ENCODE measurements at regions not wholly inside any gene's neighbourhood (a gene's known extent, or its start where the extent isn't known, plus 50 kb on each side); places are given as distances from the start of the nearest gene placed in this dataset.

DNA sequence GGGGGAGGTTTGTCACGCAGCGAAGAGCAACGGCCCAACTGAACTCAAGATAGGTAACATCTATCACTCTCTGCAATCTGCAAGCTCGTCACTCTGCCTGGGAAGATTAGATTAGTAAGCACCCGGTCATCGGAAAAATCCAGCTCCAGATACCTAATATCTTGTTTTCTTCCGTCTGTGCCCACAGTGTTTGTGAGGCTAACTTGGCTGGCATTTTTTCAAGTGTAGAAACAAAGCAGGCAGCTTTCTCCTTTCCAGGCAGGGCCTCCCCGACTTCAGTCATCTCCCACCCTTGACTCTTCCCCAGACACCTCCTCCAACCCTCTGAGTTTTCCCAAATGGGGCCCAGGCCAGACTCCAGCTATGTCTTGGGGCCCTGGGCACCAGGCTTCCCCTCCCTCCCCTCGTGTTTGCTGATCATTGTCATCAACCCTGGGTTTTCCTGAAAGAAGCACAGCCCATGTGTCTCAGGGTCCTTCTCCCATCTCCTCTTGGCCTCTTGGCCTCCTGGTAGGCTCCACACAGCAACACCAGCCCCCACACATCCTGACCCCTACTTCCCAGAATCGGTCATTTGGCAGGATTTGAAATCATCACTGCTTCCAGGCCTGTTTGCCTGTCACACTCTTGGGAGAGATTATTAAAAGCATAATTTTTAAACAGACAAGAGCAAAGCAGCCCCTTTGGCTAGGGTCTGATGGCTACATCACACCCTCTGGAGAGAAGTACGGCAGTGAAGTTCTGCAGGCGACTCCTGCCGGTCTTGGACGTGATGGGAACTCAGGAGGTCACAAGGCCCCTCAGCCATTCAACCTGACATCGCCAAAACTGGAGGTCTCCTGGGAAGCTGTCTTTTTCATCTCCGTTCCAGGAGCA, 144.9 kb upstream of the ID2 start:
- Histone ChIP-seq H3K27me3 (ENCODE audit: control insufficient read depth, insufficient read depth, low read length) (no peaks in the 10 kb centered on the region), H3K9ac (ENCODE audit: low read depth, low read length) (no peak overlapping the region), H3K4me1 (ENCODE audit: control insufficient read depth, insufficient read depth, low read length) (no peaks in the 10 kb centered on the region), H3K36me3 (ENCODE audit: control insufficient read depth, insufficient read depth, low read length) (no peaks in the 10 kb centered on the region), H3K9me3 (ENCODE audit: control insufficient read depth, insufficient read depth, low read length) (no peaks in the 10 kb centered on the region), H3K4me3 (ENCODE audit: low read depth, low read length) (no peak overlapping the region)

DNA sequence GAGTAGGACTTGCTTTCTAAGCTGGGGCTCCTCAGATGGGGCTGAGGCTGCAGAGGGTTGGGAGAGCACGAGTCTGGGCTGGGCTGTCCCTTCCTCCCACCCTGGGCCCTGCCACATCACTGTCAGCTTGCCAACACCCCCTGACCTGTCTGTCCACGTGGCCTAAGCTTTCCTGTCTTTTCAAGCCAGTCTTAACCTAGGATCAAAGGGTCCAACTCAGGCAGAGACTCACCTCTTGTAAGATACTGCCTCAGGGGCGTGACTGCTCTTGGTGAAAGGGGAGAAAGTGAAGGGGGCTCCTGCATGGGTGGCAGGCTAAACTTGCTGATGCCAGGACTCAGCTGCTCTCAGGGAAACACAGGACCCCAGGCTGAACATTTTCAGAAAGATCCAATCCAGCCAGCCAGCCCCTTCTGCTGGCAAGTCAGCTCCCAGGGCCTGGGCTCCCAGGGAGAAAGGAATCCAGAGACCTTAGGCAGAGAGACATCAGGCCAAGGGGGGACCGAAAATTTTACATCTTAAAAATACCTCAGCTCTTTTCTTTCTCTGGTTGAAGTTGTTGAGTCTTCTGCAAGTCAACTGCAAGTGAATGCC, 144.2 kb upstream of the ID2 start:
- Histone ChIP-seq H3K9ac (ENCODE audit: low read depth, low read length) (no peak overlapping the region), H3K27me3 (ENCODE audit: control insufficient read depth, insufficient read depth, low read length) (no peaks in the 10 kb centered on the region), H3K9me3 (ENCODE audit: control insufficient read depth, insufficient read depth, low read length) (no peaks in the 10 kb centered on the region), H3K4me1 (ENCODE audit: control insufficient read depth, insufficient read depth, low read length) (no peaks in the 10 kb centered on the region), H3K4me3 (ENCODE audit: low read depth, low read length) (no peak overlapping the region), H3K36me3 (ENCODE audit: control insufficient read depth, insufficient read depth, low read length) (no peaks in the 10 kb centered on the region)

DNA sequence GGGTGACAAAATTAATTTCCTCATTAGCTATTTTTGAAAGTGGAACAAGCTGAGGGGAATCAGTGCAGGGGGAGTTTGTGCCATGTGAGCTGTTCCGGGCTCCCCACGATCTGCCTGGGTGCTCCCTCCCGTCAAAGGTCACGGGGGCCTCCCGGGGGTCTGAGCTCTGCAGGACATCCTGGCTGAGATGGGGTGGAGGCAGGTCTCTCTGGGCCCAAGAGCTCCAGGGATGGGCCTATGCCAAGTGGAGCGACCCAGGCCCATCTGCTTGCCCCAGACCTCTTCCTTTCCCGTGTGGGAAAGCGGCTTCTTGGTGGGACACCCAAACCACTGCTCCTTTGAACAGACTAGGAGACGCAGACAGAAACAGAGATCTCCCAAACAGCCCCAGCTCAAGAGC, 143.3 kb upstream of the ID2 start:
- Histone ChIP-seq H3K27me3 (ENCODE audit: control insufficient read depth, insufficient read depth, low read length) (no peaks in the 10 kb centered on the region), H3K4me1 (ENCODE audit: control insufficient read depth, insufficient read depth, low read length) (no peaks in the 10 kb centered on the region), H3K4me3 (ENCODE audit: low read depth, low read length) (no peak overlapping the region), H3K9ac (ENCODE audit: low read depth, low read length) (no peak overlapping the region), H3K9me3 (ENCODE audit: control insufficient read depth, insufficient read depth, low read length) (no peaks in the 10 kb centered on the region), H3K36me3 (ENCODE audit: control insufficient read depth, insufficient read depth, low read length) (no peaks in the 10 kb centered on the region)

DNA sequence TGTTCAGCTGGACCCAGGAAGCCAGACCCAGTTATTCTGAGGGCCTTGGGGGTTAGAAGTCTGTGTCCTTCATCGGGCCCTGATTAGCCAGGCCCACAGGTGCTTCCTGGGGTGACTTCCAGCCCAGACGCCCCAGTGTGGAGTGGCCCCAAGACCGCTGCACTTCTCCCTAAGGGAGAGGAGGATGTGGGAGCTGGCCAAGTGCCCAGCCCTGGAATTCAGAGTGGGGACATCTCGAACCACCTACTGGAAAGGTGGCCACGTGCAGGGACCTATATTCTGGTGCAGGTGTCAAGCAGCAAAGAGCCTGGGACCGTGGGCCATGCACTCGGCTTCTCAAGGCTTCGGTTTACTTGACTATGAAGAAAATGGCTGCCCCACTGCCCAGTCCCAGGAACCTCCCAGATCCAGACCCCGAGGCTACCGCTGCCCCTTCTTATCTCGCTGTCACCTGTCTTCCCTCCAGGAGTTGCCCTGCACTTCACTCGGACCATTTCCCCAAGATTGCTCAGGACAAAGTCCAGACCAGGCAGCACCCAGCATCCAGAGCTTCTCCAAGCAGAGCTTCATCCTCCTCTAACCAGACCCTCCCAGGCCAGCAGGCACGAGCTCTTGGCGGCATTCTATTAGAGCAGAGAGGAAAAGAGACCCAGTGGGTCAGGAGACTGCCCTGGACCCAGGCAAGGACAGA, 142.8 kb upstream of the ID2 start:
- Histone ChIP-seq H3K36me3 (ENCODE audit: control insufficient read depth, insufficient read depth, low read length) (no peaks in the 10 kb centered on the region), H3K9me3 (ENCODE audit: control insufficient read depth, insufficient read depth, low read length) (no peaks in the 10 kb centered on the region), H3K4me1 (ENCODE audit: control insufficient read depth, insufficient read depth, low read length) (no peaks in the 10 kb centered on the region), H3K27me3 (ENCODE audit: control insufficient read depth, insufficient read depth, low read length) (no peaks in the 10 kb centered on the region), H3K4me3 (ENCODE audit: low read depth, low read length) (no peak overlapping the region), H3K9ac (ENCODE audit: low read depth, low read length) (no peak overlapping the region)

DNA sequence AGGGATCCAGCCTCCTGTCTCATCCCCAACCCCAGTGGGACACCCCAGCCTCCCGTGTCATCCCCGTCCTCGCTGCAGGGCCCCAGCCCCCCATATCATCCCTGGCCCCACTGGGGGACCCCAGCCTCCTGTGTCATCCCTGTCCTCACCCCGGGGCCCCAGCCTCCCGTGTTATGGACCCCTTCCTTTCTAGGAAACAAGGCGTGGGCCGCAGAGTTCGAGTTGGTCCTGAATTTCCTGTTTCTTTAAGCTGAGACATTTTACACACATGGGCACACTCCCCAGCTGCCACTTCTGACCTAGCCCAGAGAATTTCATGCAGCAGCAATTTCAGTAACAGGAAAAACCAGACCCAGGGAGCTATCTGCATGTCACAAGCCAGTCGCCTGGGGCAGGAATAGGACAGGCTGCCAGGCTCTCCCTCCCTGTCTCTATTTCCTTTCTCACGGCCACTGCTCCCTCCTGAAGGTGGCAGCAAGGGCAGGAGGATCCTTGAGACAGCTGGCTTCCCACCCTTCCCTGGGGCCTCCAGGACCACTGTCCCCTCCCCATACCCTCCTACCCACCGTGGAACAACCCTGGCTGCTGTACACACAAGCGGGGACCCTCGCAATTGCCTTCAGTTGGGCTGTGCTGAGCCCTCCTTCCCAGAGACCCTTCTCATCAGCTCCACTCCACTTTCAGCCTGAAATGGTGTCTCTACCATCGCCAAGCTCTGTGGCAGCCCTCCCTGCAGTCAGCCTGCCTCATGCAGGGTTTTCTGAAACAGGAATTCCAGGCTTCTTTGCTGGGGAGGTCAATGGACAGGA, 141.9 kb upstream of the ID2 start:
- Histone ChIP-seq H3K36me3 (ENCODE audit: control insufficient read depth, insufficient read depth, low read length) (no peaks in the 10 kb centered on the region), H3K9me3 (ENCODE audit: control insufficient read depth, insufficient read depth, low read length) (no peaks in the 10 kb centered on the region), H3K9ac (ENCODE audit: low read depth, low read length) (no peak overlapping the region), H3K4me3 (ENCODE audit: low read depth, low read length) (no peak overlapping the region), H3K27me3 (ENCODE audit: control insufficient read depth, insufficient read depth, low read length) (no peaks in the 10 kb centered on the region), H3K4me1 (ENCODE audit: control insufficient read depth, insufficient read depth, low read length) (no peaks in the 10 kb centered on the region)

DNA sequence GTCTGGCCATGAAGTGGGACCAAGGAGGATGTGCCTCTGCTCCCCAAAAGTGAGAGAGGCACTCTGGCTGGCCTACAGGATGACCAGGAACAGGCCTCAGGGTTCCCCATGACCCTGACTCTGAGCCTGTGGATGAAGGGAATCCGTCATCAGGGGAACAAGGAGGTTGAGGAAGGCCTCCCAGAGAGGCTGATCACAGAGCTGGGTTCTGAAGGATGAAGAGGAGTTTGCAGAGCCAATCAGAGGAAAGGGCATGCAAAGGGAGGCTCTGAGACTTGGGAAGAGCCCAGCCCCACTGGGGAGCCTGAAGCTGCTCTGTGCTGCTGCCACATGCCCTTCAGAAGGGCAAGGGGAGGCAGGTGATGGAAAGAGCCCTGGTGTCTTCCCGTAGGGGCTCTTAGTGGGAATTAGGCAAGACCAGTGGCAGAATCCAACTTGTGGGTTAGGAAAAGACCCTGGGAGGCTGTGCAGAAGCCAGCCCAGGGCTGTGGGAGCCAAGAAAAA, 141.3 kb upstream of the ID2 start:
- H3K9ac ChIP-seq (ENCODE audit: low read depth, low read length) = no peak overlapping the region
- H3K27me3 ChIP-seq (ENCODE audit: control insufficient read depth, insufficient read depth, low read length) = no peaks in the 10 kb centered on the region
- H3K4me3 ChIP-seq (ENCODE audit: low read depth, low read length) = no peak overlapping the region
- H3K4me1 ChIP-seq (ENCODE audit: control insufficient read depth, insufficient read depth, low read length) = no peaks in the 10 kb centered on the region
- H3K9me3 ChIP-seq (ENCODE audit: control insufficient read depth, insufficient read depth, low read length) = no peaks in the 10 kb centered on the region
- H3K36me3 ChIP-seq (ENCODE audit: control insufficient read depth, insufficient read depth, low read length) = no peaks in the 10 kb centered on the region

DNA sequence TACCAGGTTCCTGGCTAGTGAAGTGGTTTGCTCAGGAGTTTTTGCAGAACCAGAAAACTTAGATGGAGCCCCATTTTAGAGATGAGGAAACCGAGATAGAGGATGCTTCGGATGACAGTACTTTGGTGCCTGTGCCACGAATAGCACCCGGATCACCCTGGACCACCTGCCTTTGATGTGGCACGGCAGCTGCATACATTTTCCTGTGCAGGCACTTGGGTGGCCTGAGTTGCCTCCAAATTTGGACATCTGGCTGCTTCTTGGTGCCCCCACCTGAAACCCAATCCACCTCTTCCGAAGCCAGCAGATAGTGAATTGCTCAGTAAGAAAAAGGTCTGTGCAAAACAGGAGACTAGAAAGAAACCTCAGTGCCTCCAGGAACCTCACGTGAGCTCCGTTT, 140.6 kb upstream of the ID2 start:
- Histone ChIP-seq H3K36me3 (ENCODE audit: control insufficient read depth, insufficient read depth, low read length) (no peaks in the 10 kb centered on the region), H3K4me1 (ENCODE audit: control insufficient read depth, insufficient read depth, low read length) (no peaks in the 10 kb centered on the region), H3K4me3 (ENCODE audit: low read depth, low read length) (no peak overlapping the region), H3K9ac (ENCODE audit: low read depth, low read length) (no peak overlapping the region), H3K9me3 (ENCODE audit: control insufficient read depth, insufficient read depth, low read length) (no peaks in the 10 kb centered on the region), H3K27me3 (ENCODE audit: control insufficient read depth, insufficient read depth, low read length) (no peaks in the 10 kb centered on the region)

DNA sequence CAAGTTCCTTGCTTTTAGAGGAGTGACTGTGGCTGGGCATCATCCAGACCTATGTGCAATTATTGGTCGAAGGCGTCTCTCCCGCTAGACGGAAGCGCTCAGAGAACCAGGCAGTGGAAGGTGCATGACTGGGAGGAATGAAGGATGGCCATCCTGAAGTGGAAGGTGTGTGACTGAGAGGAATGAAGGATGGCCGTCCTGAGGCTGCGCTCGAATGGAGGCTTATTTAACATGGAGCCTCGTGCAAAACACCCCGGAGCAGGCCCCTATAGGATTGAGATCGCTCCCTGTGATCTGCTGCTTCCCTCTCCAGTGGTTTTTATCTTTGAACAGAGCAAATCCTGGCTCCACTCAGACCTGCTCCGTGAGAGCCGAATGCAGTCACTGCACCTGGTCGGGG, 140.2 kb upstream of the ID2 start:
- no peak overlapping the region for H3K4me3 ChIP-seq (ENCODE audit: low read depth, low read length)
- no peaks in the 10 kb centered on the region for H3K9me3 ChIP-seq (ENCODE audit: control insufficient read depth, insufficient read depth, low read length)
- H3K36me3 ChIP-seq (ENCODE audit: control insufficient read depth, insufficient read depth, low read length) = no peaks in the 10 kb centered on the region
- H3K4me1 ChIP-seq (ENCODE audit: control insufficient read depth, insufficient read depth, low read length) = no peaks in the 10 kb centered on the region
- H3K27me3 ChIP-seq (ENCODE audit: control insufficient read depth, insufficient read depth, low read length) = no peaks in the 10 kb centered on the region
- no peak overlapping the region for H3K9ac ChIP-seq (ENCODE audit: low read depth, low read length)

DNA sequence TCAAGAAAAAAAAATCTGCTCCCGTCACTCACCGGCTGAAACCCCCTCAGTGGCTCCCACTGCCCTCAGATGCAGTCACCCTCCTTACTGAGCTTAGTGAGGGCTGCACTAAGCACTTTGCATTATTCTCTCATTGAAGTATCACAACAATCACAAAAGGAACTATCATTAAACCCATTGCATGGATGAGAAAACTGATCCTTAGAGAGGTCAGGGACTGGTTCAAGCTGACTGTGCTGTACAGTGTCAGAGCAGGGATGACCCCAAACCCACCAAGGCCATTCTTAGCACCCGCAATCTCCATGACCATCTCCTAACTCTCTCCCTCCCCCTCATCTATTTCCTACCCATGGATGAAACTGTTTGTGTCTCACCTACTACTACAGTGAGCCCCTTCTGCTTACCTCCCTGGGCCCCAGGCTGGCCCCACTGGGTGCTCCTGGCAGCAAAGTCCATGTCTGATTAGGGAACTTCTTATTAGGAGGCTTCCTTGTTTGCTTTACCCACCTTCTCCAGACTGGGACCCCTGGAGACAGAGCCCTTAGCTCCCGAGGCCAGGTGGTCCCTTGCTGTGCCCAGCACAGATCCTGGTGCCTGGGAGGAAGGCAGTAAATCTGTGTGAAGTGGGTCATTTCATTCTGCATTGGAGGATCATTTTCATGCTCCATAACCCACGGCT, 139.3 kb upstream of the ID2 start:
- Histone ChIP-seq H3K4me3 (ENCODE audit: low read depth, low read length) (no peak overlapping the region), H3K9me3 (ENCODE audit: control insufficient read depth, insufficient read depth, low read length) (no peaks in the 10 kb centered on the region), H3K4me1 (ENCODE audit: control insufficient read depth, insufficient read depth, low read length) (no peaks in the 10 kb centered on the region), H3K9ac (ENCODE audit: low read depth, low read length) (no peak overlapping the region), H3K27me3 (ENCODE audit: control insufficient read depth, insufficient read depth, low read length) (no peaks in the 10 kb centered on the region), H3K36me3 (ENCODE audit: control insufficient read depth, insufficient read depth, low read length) (no peaks in the 10 kb centered on the region)

DNA sequence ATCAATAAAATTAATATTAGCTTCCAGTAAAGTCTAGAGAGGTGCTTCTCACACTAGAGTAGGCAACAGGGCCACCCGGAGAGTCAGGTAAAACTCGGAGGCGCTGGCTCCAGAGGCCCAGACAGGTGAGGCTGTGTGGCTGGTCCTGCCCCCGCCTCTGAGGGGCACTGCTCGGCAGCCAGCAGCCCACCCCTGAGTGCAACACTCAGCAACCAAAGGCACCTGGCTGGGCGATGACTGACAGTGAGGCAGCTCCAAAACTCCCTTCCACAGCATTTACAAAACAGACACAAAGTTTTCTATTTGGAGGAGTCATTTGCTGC, 138.8 kb upstream of the ID2 start:
- Histone ChIP-seq H3K36me3 (ENCODE audit: control insufficient read depth, insufficient read depth, low read length) (no peaks in the 10 kb centered on the region), H3K9ac (ENCODE audit: low read depth, low read length) (no peak overlapping the region), H3K27me3 (ENCODE audit: control insufficient read depth, insufficient read depth, low read length) (no peaks in the 10 kb centered on the region), H3K4me3 (ENCODE audit: low read depth, low read length) (no peak overlapping the region), H3K4me1 (ENCODE audit: control insufficient read depth, insufficient read depth, low read length) (no peaks in the 10 kb centered on the region), H3K9me3 (ENCODE audit: control insufficient read depth, insufficient read depth, low read length) (no peaks in the 10 kb centered on the region)
